ENCODE measurements at regions not wholly inside any gene's neighbourhood (a gene's known extent, or its start where the extent isn't known, plus 50 kb on each side); places are given as distances from the start of the nearest gene placed in this dataset.

DNA sequence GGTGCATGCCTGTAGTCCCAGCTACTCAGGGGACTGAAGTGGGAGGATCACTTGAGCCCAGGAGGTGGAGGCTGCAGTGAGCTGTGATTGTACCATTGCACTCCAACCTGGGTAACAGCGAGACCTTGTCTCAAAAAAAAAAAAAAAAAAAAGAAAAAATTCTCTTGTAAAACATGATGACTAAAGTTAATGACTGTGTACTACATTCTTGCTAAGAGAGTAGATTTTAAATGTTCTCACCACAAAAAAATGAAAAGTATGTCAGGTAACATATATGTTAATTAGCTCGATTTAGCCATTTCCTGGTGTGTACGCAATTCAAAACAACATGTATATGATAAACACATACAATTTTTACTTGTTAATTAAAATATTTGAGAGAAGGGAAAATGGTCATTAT is 480.7 kb upstream of the RGS6 start:
- Histone ChIP-seq H3K9ac (ENCODE audit: low read length) (no peak overlapping the region), H3K79me2 (ENCODE audit: insufficient read depth, low read length) (peaks cover 58% of the 10 kb centered on the region), H3K4me1 (ENCODE audit: insufficient read depth, low read length) (no peaks in the 10 kb centered on the region), H3K9me3 (ENCODE audit: insufficient read depth, low read depth, low read length) (no peaks in the 10 kb centered on the region), H3K36me3 (ENCODE audit: insufficient read depth, low read length) (no peaks in the 10 kb centered on the region), H3K4me2 (ENCODE audit: low read length) (no peak overlapping the region), H4K20me1 (ENCODE audit: insufficient read depth, low read length) (peaks cover 17% of the 10 kb centered on the region), H3K4me3 (ENCODE audit: insufficient read depth, low read depth, low read length) (no peak overlapping the region), H2AFZ (ENCODE audit: low read depth, low read length) (no peak overlapping the region), H3K27ac (ENCODE audit: low read depth, low read length) (no peak overlapping the region), H3K27me3 (ENCODE audit: insufficient read depth, low read length) (no peaks in the 10 kb centered on the region)
- Mint-ChIP-seq H3K36me3 (ENCODE audit: low read depth, unreplicated experiment) (no peaks in the 10 kb centered on the region), H3K27me3 (ENCODE audit: low read depth, unreplicated experiment) (no peaks in the 10 kb centered on the region), H3K4me1 (ENCODE audit: low read depth, unreplicated experiment) (no peaks in the 10 kb centered on the region), H3K27ac (ENCODE audit: unreplicated experiment) (no peak overlapping the region), H3K4me3 (ENCODE audit: unreplicated experiment) (no peak overlapping the region), H3K9me3 (ENCODE audit: unreplicated experiment) (no peaks in the 10 kb centered on the region)
- TF ChIP-seq, protein P1, sequence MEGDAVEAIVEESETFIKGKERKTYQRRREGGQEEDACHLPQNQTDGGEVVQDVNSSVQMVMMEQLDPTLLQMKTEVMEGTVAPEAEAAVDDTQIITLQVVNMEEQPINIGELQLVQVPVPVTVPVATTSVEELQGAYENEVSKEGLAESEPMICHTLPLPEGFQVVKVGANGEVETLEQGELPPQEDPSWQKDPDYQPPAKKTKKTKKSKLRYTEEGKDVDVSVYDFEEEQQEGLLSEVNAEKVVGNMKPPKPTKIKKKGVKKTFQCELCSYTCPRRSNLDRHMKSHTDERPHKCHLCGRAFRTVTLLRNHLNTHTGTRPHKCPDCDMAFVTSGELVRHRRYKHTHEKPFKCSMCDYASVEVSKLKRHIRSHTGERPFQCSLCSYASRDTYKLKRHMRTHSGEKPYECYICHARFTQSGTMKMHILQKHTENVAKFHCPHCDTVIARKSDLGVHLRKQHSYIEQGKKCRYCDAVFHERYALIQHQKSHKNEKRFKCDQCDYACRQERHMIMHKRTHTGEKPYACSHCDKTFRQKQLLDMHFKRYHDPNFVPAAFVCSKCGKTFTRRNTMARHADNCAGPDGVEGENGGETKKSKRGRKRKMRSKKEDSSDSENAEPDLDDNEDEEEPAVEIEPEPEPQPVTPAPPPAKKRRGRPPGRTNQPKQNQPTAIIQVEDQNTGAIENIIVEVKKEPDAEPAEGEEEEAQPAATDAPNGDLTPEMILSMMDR (IDR thresholded peaks at IDR 0.05; ENCODE audit: insufficient read depth, low read depth, low read length), result no peak
- no peak for TF ChIP-seq EZH2 (IDR thresholded peaks at IDR 0.05; ENCODE audit: insufficient read depth, low read length)
- FAIRE-seq (no peak), DNase-seq (ENCODE audit: low read depth) (no peak)

DNA sequence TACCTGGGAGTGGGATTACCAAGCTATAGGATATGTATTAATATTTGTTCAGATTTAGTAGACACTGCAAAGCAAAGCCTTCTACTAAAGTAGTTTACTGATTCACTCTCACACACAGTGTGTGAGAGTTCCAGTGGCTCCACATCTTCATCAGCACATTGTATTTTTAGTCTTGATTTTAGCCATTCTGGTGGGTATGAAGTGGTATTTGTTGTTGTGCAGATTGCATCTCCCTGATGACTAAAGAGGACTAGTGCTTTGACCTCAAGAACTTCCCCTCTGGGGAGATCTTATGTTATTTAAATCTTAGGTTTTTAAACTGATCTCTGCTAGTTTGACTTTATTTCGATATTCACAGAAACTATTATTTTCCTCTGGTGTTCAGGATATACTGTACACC is 479.7 kb upstream of the RGS6 start:
- no peaks in the 10 kb centered on the region for H3K9me3 ChIP-seq (ENCODE audit: insufficient read depth, low read depth, low read length)
- no peak overlapping the region for H2AFZ ChIP-seq (ENCODE audit: low read depth, low read length)
- FAIRE-seq (no peak), DNase-seq (ENCODE audit: low read depth) (no peak)
- H3K27me3 Mint-ChIP-seq (ENCODE audit: low read depth, unreplicated experiment), result no peaks in the 10 kb centered on the region
- no peaks in the 10 kb centered on the region for H3K4me1 Mint-ChIP-seq (ENCODE audit: low read depth, unreplicated experiment)
- no peak overlapping the region for H3K27ac Mint-ChIP-seq (ENCODE audit: unreplicated experiment)
- no peak overlapping the region for H3K9ac ChIP-seq (ENCODE audit: low read length)
- no peaks in the 10 kb centered on the region for H3K27me3 ChIP-seq (ENCODE audit: insufficient read depth, low read length)
- H4K20me1 ChIP-seq (ENCODE audit: insufficient read depth, low read length), result peaks cover 22% of the 10 kb centered on the region
- no peaks in the 10 kb centered on the region for H3K36me3 Mint-ChIP-seq (ENCODE audit: low read depth, unreplicated experiment)
- H3K4me1 ChIP-seq (ENCODE audit: insufficient read depth, low read length), result no peaks in the 10 kb centered on the region
- no peaks in the 10 kb centered on the region for H3K9me3 Mint-ChIP-seq (ENCODE audit: unreplicated experiment)
- no peak overlapping the region for H3K4me3 Mint-ChIP-seq (ENCODE audit: unreplicated experiment)
- no peaks in the 10 kb centered on the region for H3K36me3 ChIP-seq (ENCODE audit: insufficient read depth, low read length)
- no peak overlapping the region for H3K4me2 ChIP-seq (ENCODE audit: low read length)
- H3K27ac ChIP-seq (ENCODE audit: low read depth, low read length), result no peak overlapping the region
- peaks cover 65% of the 10 kb centered on the region for H3K79me2 ChIP-seq (ENCODE audit: insufficient read depth, low read length)
- TF ChIP-seq, protein P1 (IDR thresholded peaks at IDR 0.05; ENCODE audit: insufficient read depth, low read depth, low read length), result no peak
- no peak for TF ChIP-seq EZH2 (IDR thresholded peaks at IDR 0.05; ENCODE audit: insufficient read depth, low read length)
- no peak overlapping the region for H3K4me3 ChIP-seq (ENCODE audit: insufficient read depth, low read depth, low read length)

DNA sequence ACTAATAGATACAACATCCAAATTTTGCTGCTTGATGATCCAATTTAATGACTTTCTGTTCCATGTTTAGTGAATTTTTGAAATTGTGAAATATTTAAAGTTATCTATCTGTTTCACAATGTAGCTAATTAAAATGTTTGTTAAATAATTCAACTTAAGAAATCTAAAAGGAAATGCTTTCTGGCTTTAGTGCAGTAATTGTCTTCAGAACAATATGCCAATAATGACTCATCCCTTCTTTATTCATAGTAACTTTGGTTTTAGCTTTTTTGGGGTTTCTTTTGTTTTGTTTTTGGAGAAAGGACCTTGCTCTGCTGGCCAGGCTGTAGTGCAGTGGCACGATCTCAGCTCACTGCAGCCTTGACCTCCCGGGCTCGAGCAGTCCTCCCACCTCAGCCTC is 479.2 kb upstream of the RGS6 start:
- H3K27me3 ChIP-seq (ENCODE audit: insufficient read depth, low read length), result no peaks in the 10 kb centered on the region
- no peaks in the 10 kb centered on the region for H3K27me3 Mint-ChIP-seq (ENCODE audit: low read depth, unreplicated experiment)
- no peak overlapping the region for H3K27ac ChIP-seq (ENCODE audit: low read depth, low read length)
- no peaks in the 10 kb centered on the region for H3K9me3 Mint-ChIP-seq (ENCODE audit: unreplicated experiment)
- no peaks in the 10 kb centered on the region for H3K36me3 ChIP-seq (ENCODE audit: insufficient read depth, low read length)
- H3K4me3 Mint-ChIP-seq (ENCODE audit: unreplicated experiment), result no peak overlapping the region
- H3K4me1 Mint-ChIP-seq (ENCODE audit: low read depth, unreplicated experiment), result no peaks in the 10 kb centered on the region
- H3K4me2 ChIP-seq (ENCODE audit: low read length), result no peak overlapping the region
- DNase-seq (ENCODE audit: low read depth), result no peak
- peaks cover 60% of the 10 kb centered on the region for H3K79me2 ChIP-seq (ENCODE audit: insufficient read depth, low read length)
- H2AFZ ChIP-seq (ENCODE audit: low read depth, low read length), result no peak overlapping the region
- no peaks in the 10 kb centered on the region for H3K9me3 ChIP-seq (ENCODE audit: insufficient read depth, low read depth, low read length)
- TF ChIP-seq, protein P1 (IDR thresholded peaks at IDR 0.05; ENCODE audit: insufficient read depth, low read depth, low read length), result no peak
- TF ChIP-seq EZH2 (IDR thresholded peaks at IDR 0.05; ENCODE audit: insufficient read depth, low read length), result no peak
- H3K36me3 Mint-ChIP-seq (ENCODE audit: low read depth, unreplicated experiment), result no peaks in the 10 kb centered on the region
- no peak overlapping the region for H3K27ac Mint-ChIP-seq (ENCODE audit: unreplicated experiment)
- no peaks in the 10 kb centered on the region for H3K4me1 ChIP-seq (ENCODE audit: insufficient read depth, low read length)
- no peak overlapping the region for H3K9ac ChIP-seq (ENCODE audit: low read length)
- H4K20me1 ChIP-seq (ENCODE audit: insufficient read depth, low read length), result peaks cover 18% of the 10 kb centered on the region
- no peak for FAIRE-seq
- no peak overlapping the region for H3K4me3 ChIP-seq (ENCODE audit: insufficient read depth, low read depth, low read length)
